GM23338 (cell line): ENCODE measurements at regions not wholly inside any gene's neighbourhood (a gene's known extent, or its start where the extent isn't known, plus 50 kb on each side); places are given as distances from the start of the nearest gene placed in this dataset.

Experiments
- ATAC-seq: fragments of 200-7000 bp; cut with Tn5 transposase; 3 replicates; pipeline ENCODE4 v1.9.1; 2020
- DNase-seq: peaks from one replicate; pipeline ENCODE4 v3.0.0-alpha.2; 2015; ENCODE audit warnings: low spot score
- H2AFZ ChIP-seq: fragments of 200-600 bp; sonication (generic); 2 replicates; pipeline ENCODE4 v1.8.0; 2016; ENCODE audit warnings: antibody characterized with exemption, mild to moderate bottlenecking, moderate library complexity
- H3F3A ChIP-seq: fragments of 200-600 bp; sonication (generic); replicated peaks from 2 replicates; pipeline ENCODE4 v1.8.0; 2017; ENCODE audit warnings: antibody characterized with exemption, mixed run types, low read depth
- H3K27ac ChIP-seq: fragments of 200-600 bp; sonication (generic); 2 replicates; pipeline ENCODE4 v1.6.1; 2016; ENCODE audit warnings: low read depth
- H3K27me3 ChIP-seq: fragments of 200-600 bp; sonication (generic); 2 replicates; pipeline ENCODE4 v1.8.0; 2016; ENCODE audit warnings: mild to moderate bottlenecking, mixed run types, moderate library complexity; ENCODE audit not compliant: insufficient read depth
- H3K36me3 ChIP-seq: fragments of 200-600 bp; sonication (generic); 2 replicates; pipeline ENCODE4 v1.8.0; 2016; ENCODE audit warnings: mild to moderate bottlenecking; ENCODE audit not compliant: insufficient read depth
- H3K4me1 ChIP-seq: fragments of 200-600 bp; sonication (generic); 2 replicates; pipeline ENCODE4 v1.8.0; 2016; ENCODE audit warnings: mild to moderate bottlenecking, moderate library complexity; ENCODE audit not compliant: insufficient read depth
- H3K4me2 ChIP-seq: fragments of 200-600 bp; sonication (generic); 2 replicates; pipeline ENCODE4 v1.7.1; 2017; ENCODE audit warnings: mixed run types
- H3K4me3 ChIP-seq: fragments of 200-600 bp; sonication (generic); 2 replicates; pipeline ENCODE4 v1.6.1; 2016; ENCODE audit warnings: mixed run types
- H3K79me2 ChIP-seq: fragments of 200-600 bp; sonication (generic); replicated peaks from 2 replicates; pipeline ENCODE4 v1.8.0; 2017; ENCODE audit warnings: mild to moderate bottlenecking; ENCODE audit not compliant: insufficient read depth
- H3K9me2 ChIP-seq: fragments of 200-600 bp; sonication (generic); 2 replicates; pipeline ENCODE4 v1.8.0; 2017; ENCODE audit not compliant: insufficient read depth
- H4K20me1 ChIP-seq: fragments of 200-600 bp; sonication (generic); replicated peaks from 2 replicates; pipeline ENCODE4 v1.8.0; 2017; ENCODE audit warnings: mild to moderate bottlenecking; ENCODE audit not compliant: insufficient read depth
- H3K27ac Mint-ChIP-seq: 2 replicates; pipeline ENCODE4 v1.8.0; 2020; ENCODE audit warnings: inconsistent platforms, mild to moderate bottlenecking, moderate library complexity, mixed read lengths
- H3K27me3 Mint-ChIP-seq: 3 replicates; pipeline ENCODE4 v1.8.0; 2022; ENCODE audit warnings: low read depth, mild to moderate bottlenecking, moderate library complexity, mixed read lengths, inconsistent platforms; ENCODE audit not compliant: insufficient read depth, poor library complexity
- H3K36me3 Mint-ChIP-seq: 3 replicates; pipeline ENCODE4 v1.8.0; 2021; ENCODE audit warnings: low read depth, mild to moderate bottlenecking, inconsistent platforms, moderate library complexity, mixed read lengths
- H3K4me1 Mint-ChIP-seq: 3 replicates; pipeline ENCODE4 v1.8.0; 2020; ENCODE audit warnings: mild to moderate bottlenecking, inconsistent platforms, mixed read lengths
- H3K4me3 Mint-ChIP-seq: 3 replicates; pipeline ENCODE4 v1.8.0; 2021; ENCODE audit warnings: moderate library complexity, mild to moderate bottlenecking, inconsistent platforms, mixed read lengths
- H3K9me3 Mint-ChIP-seq: 3 replicates; pipeline ENCODE4 v1.8.0; 2020; ENCODE audit warnings: moderate library complexity, mild to moderate bottlenecking, inconsistent platforms, mixed read lengths
- CREB1 ChIP-seq: fragments of 250-450 bp; sonication (Bioruptor Pico); IDR thresholded peaks from 2 replicates; pipeline ENCODE4 v1.5.0; 2020; ENCODE audit warnings: low read depth, mild to moderate bottlenecking, moderate library complexity
- EZH2 ChIP-seq: fragments of 200-600 bp; sonication (generic); IDR thresholded peaks from one replicate; pipeline ENCODE4 v1.8.0; 2017; ENCODE audit warnings: antibody characterized with exemption, mild to moderate bottlenecking, low read depth; ENCODE audit not compliant: unreplicated experiment
- EZH2phosphoT487 ChIP-seq: fragments of 200-600 bp; sonication (generic); IDR thresholded peaks from one replicate; pipeline ENCODE4 v1.8.1; 2018; ENCODE audit warnings: antibody characterized with exemption; ENCODE audit not compliant: unreplicated experiment
- JUNB ChIP-seq: IDR thresholded peaks from one replicate; pipeline ENCODE4 v1.6.1; 2016; ENCODE audit warnings: antibody characterized with exemption; ENCODE audit not compliant: unreplicated experiment
- NANOG ChIP-seq: IDR thresholded peaks from 2 replicates; pipeline ENCODE4 v1.6.1; 2016; ENCODE audit warnings: antibody characterized with exemption, borderline replicate concordance
- POLR2AphosphoS5 ChIP-seq: IDR thresholded peaks from 2 replicates; pipeline ENCODE4 v1.6.1; 2016; ENCODE audit warnings: antibody characterized with exemption, low read depth
- STAT1 ChIP-seq: IDR thresholded peaks from one replicate; pipeline ENCODE4 v1.6.1; 2016; ENCODE audit warnings: antibody characterized with exemption; ENCODE audit not compliant: unreplicated experiment
- ZNF114 ChIP-seq: fragments of 250-450 bp; sonication (Bioruptor Pico); IDR thresholded peaks from 2 replicates; pipeline ENCODE4 v1.5.0; 2020; ENCODE audit warnings: mild to moderate bottlenecking, moderate library complexity
- ZNF331 ChIP-seq: fragments of 250-450 bp; sonication (Bioruptor Pico); IDR thresholded peaks from 2 replicates; pipeline ENCODE4 v1.5.0; 2020; ENCODE audit warnings: low read depth, mild to moderate bottlenecking, moderate library complexity
- TF ChIP-seq, protein P1 (sequence below), 2 experiments: fragments of 200-600 bp in 1 of 2; sonication (generic) in 1 of 2; conservative IDR thresholded peaks; 2 replicates each; pipeline versions ENCODE4 v1.5.1 to v1.6.1; 2016 to 2017; ENCODE audit warnings: antibody characterized with exemption in 2 of 2, low read depth in 2 of 2, mild to moderate bottlenecking in 2 of 2, moderate library complexity in 1 of 2
- TF ChIP-seq, protein P2 (sequence below): fragments of 250-450 bp; sonication (Bioruptor Pico); IDR thresholded peaks from 2 replicates; pipeline ENCODE4 v1.5.0; 2020; ENCODE audit warnings: mild to moderate bottlenecking, moderate library complexity
- TF ChIP-seq, protein P3 (sequence below): IDR thresholded peaks from one replicate; pipeline ENCODE4 v1.6.1; 2018; ENCODE audit warnings: antibody characterized with exemption; ENCODE audit not compliant: unreplicated experiment
- TF ChIP-seq, protein P4 (sequence below): IDR thresholded peaks from 2 replicates; pipeline ENCODE4 v1.6.1; 2016; ENCODE audit warnings: antibody characterized with exemption

- no peak overlapping the region for H2AFZ ChIP-seq
- no peak for DNase-seq
- Mint-ChIP-seq H3K27me3 (no peaks in the 10 kb centered on the region), H3K27ac (no peak overlapping the region), H3K4me1 (peaks cover 2% of the 10 kb centered on the region; the same call in 1 of the 3 replicates), H3K36me3 (no peaks in the 10 kb centered on the region), H3K9me3 (no peaks in the 10 kb centered on the region), H3K4me3 (no peak overlapping the region)
- TF ChIP-seq NANOG (no peak), CREB1 (no peak), STAT1 (no peak), ZNF114 (CRISPR knock-in tag) (no peak), POLR2AphosphoS5 (no peak), JUNB (no peak), EZH2phosphoT487 (no peak), ZNF331 (CRISPR knock-in tag) (no peak), EZH2 (no peak)
- TF ChIP-seq, protein P1, sequence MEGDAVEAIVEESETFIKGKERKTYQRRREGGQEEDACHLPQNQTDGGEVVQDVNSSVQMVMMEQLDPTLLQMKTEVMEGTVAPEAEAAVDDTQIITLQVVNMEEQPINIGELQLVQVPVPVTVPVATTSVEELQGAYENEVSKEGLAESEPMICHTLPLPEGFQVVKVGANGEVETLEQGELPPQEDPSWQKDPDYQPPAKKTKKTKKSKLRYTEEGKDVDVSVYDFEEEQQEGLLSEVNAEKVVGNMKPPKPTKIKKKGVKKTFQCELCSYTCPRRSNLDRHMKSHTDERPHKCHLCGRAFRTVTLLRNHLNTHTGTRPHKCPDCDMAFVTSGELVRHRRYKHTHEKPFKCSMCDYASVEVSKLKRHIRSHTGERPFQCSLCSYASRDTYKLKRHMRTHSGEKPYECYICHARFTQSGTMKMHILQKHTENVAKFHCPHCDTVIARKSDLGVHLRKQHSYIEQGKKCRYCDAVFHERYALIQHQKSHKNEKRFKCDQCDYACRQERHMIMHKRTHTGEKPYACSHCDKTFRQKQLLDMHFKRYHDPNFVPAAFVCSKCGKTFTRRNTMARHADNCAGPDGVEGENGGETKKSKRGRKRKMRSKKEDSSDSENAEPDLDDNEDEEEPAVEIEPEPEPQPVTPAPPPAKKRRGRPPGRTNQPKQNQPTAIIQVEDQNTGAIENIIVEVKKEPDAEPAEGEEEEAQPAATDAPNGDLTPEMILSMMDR (conservative IDR thresholded peaks at IDR 0.05; ENCODE audit: low read depth in 2 of 2) = no peak
- TF ChIP-seq, protein P2, sequence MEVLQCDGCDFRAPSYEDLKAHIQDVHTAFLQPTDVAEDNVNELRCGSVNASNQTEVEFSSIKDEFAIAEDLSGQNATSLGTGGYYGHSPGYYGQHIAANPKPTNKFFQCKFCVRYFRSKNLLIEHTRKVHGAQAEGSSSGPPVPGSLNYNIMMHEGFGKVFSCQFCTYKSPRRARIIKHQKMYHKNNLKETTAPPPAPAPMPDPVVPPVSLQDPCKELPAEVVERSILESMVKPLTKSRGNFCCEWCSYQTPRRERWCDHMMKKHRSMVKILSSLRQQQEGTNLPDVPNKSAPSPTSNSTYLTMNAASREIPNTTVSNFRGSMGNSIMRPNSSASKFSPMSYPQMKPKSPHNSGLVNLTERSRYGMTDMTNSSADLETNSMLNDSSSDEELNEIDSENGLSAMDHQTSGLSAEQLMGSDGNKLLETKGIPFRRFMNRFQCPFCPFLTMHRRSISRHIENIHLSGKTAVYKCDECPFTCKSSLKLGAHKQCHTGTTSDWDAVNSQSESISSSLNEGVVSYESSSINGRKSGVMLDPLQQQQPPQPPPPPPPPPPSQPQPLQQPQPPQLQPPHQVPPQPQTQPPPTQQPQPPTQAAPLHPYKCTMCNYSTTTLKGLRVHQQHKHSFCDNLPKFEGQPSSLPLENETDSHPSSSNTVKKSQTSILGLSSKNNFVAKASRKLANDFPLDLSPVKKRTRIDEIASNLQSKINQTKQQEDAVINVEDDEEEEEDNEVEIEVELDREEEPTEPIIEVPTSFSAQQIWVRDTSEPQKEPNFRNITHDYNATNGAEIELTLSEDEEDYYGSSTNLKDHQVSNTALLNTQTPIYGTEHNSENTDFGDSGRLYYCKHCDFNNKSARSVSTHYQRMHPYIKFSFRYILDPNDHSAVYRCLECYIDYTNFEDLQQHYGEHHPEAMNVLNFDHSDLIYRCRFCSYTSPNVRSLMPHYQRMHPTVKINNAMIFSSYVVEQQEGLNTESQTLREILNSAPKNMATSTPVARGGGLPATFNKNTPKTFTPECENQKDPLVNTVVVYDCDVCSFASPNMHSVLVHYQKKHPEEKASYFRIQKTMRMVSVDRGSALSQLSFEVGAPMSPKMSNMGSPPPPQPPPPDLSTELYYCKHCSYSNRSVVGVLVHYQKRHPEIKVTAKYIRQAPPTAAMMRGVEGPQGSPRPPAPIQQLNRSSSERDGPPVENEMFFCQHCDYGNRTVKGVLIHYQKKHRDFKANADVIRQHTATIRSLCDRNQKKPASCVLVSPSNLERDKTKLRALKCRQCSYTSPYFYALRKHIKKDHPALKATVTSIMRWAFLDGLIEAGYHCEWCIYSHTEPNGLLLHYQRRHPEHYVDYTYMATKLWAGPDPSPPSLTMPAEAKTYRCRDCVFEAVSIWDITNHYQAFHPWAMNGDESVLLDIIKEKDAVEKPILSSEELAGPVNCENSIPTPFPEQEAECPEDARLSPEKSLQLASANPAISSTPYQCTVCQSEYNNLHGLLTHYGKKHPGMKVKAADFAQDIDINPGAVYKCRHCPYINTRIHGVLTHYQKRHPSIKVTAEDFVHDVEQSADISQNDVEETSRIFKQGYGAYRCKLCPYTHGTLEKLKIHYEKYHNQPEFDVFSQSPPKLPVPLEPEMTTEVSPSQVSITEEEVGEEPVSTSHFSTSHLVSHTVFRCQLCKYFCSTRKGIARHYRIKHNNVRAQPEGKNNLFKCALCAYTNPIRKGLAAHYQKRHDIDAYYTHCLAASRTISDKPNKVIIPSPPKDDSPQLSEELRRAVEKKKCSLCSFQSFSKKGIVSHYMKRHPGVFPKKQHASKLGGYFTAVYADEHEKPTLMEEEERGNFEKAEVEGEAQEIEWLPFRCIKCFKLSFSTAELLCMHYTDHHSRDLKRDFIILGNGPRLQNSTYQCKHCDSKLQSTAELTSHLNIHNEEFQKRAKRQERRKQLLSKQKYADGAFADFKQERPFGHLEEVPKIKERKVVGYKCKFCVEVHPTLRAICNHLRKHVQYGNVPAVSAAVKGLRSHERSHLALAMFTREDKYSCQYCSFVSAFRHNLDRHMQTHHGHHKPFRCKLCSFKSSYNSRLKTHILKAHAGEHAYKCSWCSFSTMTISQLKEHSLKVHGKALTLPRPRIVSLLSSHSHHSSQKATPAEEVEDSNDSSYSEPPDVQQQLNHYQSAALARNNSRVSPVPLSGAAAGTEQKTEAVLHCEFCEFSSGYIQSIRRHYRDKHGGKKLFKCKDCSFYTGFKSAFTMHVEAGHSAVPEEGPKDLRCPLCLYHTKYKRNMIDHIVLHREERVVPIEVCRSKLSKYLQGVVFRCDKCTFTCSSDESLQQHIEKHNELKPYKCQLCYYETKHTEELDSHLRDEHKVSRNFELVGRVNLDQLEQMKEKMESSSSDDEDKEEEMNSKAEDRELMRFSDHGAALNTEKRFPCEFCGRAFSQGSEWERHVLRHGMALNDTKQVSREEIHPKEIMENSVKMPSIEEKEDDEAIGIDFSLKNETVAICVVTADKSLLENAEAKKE (CRISPR knock-in tag) = no peak
- TF ChIP-seq, protein P3, sequence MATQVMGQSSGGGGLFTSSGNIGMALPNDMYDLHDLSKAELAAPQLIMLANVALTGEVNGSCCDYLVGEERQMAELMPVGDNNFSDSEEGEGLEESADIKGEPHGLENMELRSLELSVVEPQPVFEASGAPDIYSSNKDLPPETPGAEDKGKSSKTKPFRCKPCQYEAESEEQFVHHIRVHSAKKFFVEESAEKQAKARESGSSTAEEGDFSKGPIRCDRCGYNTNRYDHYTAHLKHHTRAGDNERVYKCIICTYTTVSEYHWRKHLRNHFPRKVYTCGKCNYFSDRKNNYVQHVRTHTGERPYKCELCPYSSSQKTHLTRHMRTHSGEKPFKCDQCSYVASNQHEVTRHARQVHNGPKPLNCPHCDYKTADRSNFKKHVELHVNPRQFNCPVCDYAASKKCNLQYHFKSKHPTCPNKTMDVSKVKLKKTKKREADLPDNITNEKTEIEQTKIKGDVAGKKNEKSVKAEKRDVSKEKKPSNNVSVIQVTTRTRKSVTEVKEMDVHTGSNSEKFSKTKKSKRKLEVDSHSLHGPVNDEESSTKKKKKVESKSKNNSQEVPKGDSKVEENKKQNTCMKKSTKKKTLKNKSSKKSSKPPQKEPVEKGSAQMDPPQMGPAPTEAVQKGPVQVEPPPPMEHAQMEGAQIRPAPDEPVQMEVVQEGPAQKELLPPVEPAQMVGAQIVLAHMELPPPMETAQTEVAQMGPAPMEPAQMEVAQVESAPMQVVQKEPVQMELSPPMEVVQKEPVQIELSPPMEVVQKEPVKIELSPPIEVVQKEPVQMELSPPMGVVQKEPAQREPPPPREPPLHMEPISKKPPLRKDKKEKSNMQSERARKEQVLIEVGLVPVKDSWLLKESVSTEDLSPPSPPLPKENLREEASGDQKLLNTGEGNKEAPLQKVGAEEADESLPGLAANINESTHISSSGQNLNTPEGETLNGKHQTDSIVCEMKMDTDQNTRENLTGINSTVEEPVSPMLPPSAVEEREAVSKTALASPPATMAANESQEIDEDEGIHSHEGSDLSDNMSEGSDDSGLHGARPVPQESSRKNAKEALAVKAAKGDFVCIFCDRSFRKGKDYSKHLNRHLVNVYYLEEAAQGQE = no peak
- TF ChIP-seq, protein P4, sequence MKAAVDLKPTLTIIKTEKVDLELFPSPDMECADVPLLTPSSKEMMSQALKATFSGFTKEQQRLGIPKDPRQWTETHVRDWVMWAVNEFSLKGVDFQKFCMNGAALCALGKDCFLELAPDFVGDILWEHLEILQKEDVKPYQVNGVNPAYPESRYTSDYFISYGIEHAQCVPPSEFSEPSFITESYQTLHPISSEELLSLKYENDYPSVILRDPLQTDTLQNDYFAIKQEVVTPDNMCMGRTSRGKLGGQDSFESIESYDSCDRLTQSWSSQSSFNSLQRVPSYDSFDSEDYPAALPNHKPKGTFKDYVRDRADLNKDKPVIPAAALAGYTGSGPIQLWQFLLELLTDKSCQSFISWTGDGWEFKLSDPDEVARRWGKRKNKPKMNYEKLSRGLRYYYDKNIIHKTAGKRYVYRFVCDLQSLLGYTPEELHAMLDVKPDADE = no peak
- no peaks in the 10 kb centered on the region for H3K27me3 ChIP-seq
- no peak overlapping the region for H3K4me3 ChIP-seq
- ATAC-seq = peak; percentile 56
- no peaks in the 10 kb centered on the region for H3K9me2 ChIP-seq
- H4K20me1 ChIP-seq = no peaks in the 10 kb centered on the region
- no peaks in the 10 kb centered on the region for H3K36me3 ChIP-seq
- H3F3A ChIP-seq = no peaks in the 10 kb centered on the region
- no peaks in the 10 kb centered on the region for H3K79me2 ChIP-seq
- H3K27ac ChIP-seq = no peak overlapping the region
- no peaks in the 10 kb centered on the region for H3K4me1 ChIP-seq
- no peak overlapping the region for H3K4me2 ChIP-seq
These were observed 56.7 kb upstream of the PALMD start for GRCh38 chr1:99589186-99589636.
